Keratinocyte (primary cell): ENCODE measurements at regions not wholly inside any gene's neighbourhood (a gene's known extent, or its start where the extent isn't known, plus 50 kb on each side); places are given as distances from the start of the nearest gene placed in this dataset.

Experiments used
- DNase-seq: peaks from one replicate; pipeline ENCODE4 v3.0.0-alpha.2; 2011; ENCODE audit warnings: low read depth, missing footprints, low spot score
- FAIRE-seq: peaks from 2 replicates; lab custom pipeline; 2011; peaks lifted over from hg19 to GRCh38; lab: Jason Lieb, UNC
- H2AFZ ChIP-seq: 2 replicates; pipeline ENCODE4 v1.6.0; 2012; ENCODE audit warnings: low read length, control low read depth, inconsistent platforms; ENCODE audit not compliant: control insufficient read depth
- H3K27ac ChIP-seq: 2 replicates; pipeline ENCODE4 v1.5.1; 2011; ENCODE audit warnings: low read length; ENCODE audit not compliant: control insufficient read depth, insufficient read depth
- H3K27me3 ChIP-seq: 3 replicates; pipeline ENCODE4 v1.6.0; 2011; ENCODE audit warnings: low read length; ENCODE audit not compliant: control insufficient read depth, insufficient read depth; ENCODE audit errors: extremely low read depth
- H3K36me3 ChIP-seq, 2 experiments: 2 replicates in 1 of 2; 3 replicates in 1 of 2; pipeline ENCODE4 v1.5.1; 2011; ENCODE audit warnings: low read length in 2 of 2, mild to moderate bottlenecking in 1 of 2; ENCODE audit not compliant: control insufficient read depth in 2 of 2, insufficient read depth in 2 of 2; ENCODE audit errors: extremely low read depth in 1 of 2
- H3K4me1 ChIP-seq: 3 replicates; pipeline ENCODE4 v1.5.1; 2011; ENCODE audit warnings: low read length; ENCODE audit not compliant: control insufficient read depth, insufficient read depth; ENCODE audit errors: extremely low read depth
- H3K4me2 ChIP-seq: 3 replicates; pipeline ENCODE4 v1.6.0; 2011; ENCODE audit warnings: low read depth, low read length; ENCODE audit not compliant: control insufficient read depth, insufficient read depth; ENCODE audit errors: extremely low read depth
- H3K4me3 ChIP-seq, 3 experiments: fragments of 200-600 bp in 1 of 3; sonication (generic) in 1 of 3; 2 replicates in 2 of 3; 3 replicates in 1 of 3; pipeline ENCODE4 v1.5.1; 2011 to 2016; ENCODE audit warnings: low read length in 3 of 3, mild to moderate bottlenecking in 3 of 3, control low read depth in 2 of 3, inconsistent platforms in 1 of 3, low read depth in 1 of 3, mixed read lengths in 1 of 3, mixed run types in 1 of 3, moderate library complexity in 1 of 3; ENCODE audit not compliant: control insufficient read depth in 2 of 3, insufficient read depth in 2 of 3; ENCODE audit errors: extremely low read depth in 1 of 3
- H3K79me2 ChIP-seq: 2 replicates; pipeline ENCODE4 v1.6.0; 2012; ENCODE audit warnings: low read length; ENCODE audit not compliant: control insufficient read depth, insufficient read depth
- H3K9ac ChIP-seq: 3 replicates; pipeline ENCODE4 v1.6.0; 2011; ENCODE audit warnings: low read length; ENCODE audit not compliant: control insufficient read depth, insufficient read depth; ENCODE audit errors: extremely low read depth
- H3K9me1 ChIP-seq: 3 replicates; pipeline ENCODE4 v1.6.0; 2011; ENCODE audit warnings: low read length; ENCODE audit not compliant: control insufficient read depth, insufficient read depth; ENCODE audit errors: extremely low read depth
- H3K9me3 ChIP-seq: 2 replicates; pipeline ENCODE4 v1.5.1; 2012; ENCODE audit warnings: low read depth, low read length; ENCODE audit not compliant: control insufficient read depth
- H4K20me1 ChIP-seq: 3 replicates; pipeline ENCODE4 v1.6.0; 2011; ENCODE audit warnings: low read length; ENCODE audit not compliant: control insufficient read depth, insufficient read depth; ENCODE audit errors: extremely low read depth
- CTCF ChIP-seq, 3 experiments: IDR thresholded peaks in 1 of 3; conservative IDR thresholded peaks in 1 of 3; optimal IDR thresholded peaks in 1 of 3; 2 replicates in 2 of 3; 3 replicates in 1 of 3; pipeline versions ENCODE3 to v1.5.1; 2011; ENCODE audit warnings: low read length in 3 of 3, mild to moderate bottlenecking in 3 of 3, moderate library complexity in 2 of 3, control low read depth in 1 of 3, inconsistent platforms in 1 of 3; ENCODE audit not compliant: insufficient read depth in 2 of 3; ENCODE audit errors: extremely low read depth in 1 of 3
- EZH2 ChIP-seq: IDR thresholded peaks from one replicate; pipeline ENCODE4 v1.6.1; 2012; ENCODE audit warnings: inconsistent platforms, mild to moderate bottlenecking, low read length, moderate library complexity
- dilution Hi-C: fragments of 300-500 bp; cut with MboI; formaldehyde crosslinking; loops from one replicate; pipeline ENCODE4 v1.7.0; 2020; ENCODE audit warnings: low sequenced_read_pairs; ENCODE audit not compliant: extremely low pct_ligation_motif_present

- no peak overlapping the region for H3K4me3 ChIP-seq
- no peak for DNase-seq
- no peaks in the 10 kb centered on the region for H4K20me1 ChIP-seq
- dilution Hi-C loops: no loop called here
- H3K27ac ChIP-seq: no peak overlapping the region
- H3K4me1 ChIP-seq: no peaks in the 10 kb centered on the region
- no peaks in the 10 kb centered on the region for H3K36me3 ChIP-seq
- no peaks in the 10 kb centered on the region for H3K9me1 ChIP-seq
- H3K4me2 ChIP-seq: no peak overlapping the region
- FAIRE-seq: peak; percentile 88
- no peak overlapping the region for H2AFZ ChIP-seq
- no peaks in the 10 kb centered on the region for H3K79me2 ChIP-seq
- no peak overlapping the region for H3K9ac ChIP-seq
- no peak for TF ChIP-seq EZH2
- TF ChIP-seq CTCF (optimal IDR thresholded peaks at IDR 0.05 in 1 of 3, IDR thresholded peaks at IDR 0.05 in 1 of 3, conservative IDR thresholded peaks at IDR 0.05 in 1 of 3; ENCODE audit: extremely low read depth in 1 of 3, insufficient read depth in 2 of 3, low read length in 3 of 3): no peak
- no peaks in the 10 kb centered on the region for H3K9me3 ChIP-seq
- no peaks in the 10 kb centered on the region for H3K27me3 ChIP-seq
Observed at GRCh38 chr11:109071712-109072524, 350.1 kb upstream of the C11orf87 start.

- no peaks in the 10 kb centered on the region for H3K27me3 ChIP-seq
- no peaks in the 10 kb centered on the region for H4K20me1 ChIP-seq
- no peaks in the 10 kb centered on the region for H3K79me2 ChIP-seq
- no peak overlapping the region for H3K27ac ChIP-seq
- no peak overlapping the region for H3K4me2 ChIP-seq
- no peaks in the 10 kb centered on the region for H3K9me1 ChIP-seq
- DNase-seq (no peak), FAIRE-seq (no peak)
- H3K4me1 ChIP-seq: no peaks in the 10 kb centered on the region
- no peak overlapping the region for H3K4me3 ChIP-seq
- H3K9me3 ChIP-seq: no peaks in the 10 kb centered on the region
- H3K9ac ChIP-seq: no peak overlapping the region
- dilution Hi-C loops: no loop called here
- TF ChIP-seq CTCF (optimal IDR thresholded peaks at IDR 0.05 in 1 of 3, IDR thresholded peaks at IDR 0.05 in 1 of 3, conservative IDR thresholded peaks at IDR 0.05 in 1 of 3; ENCODE audit: extremely low read depth in 1 of 3, insufficient read depth in 2 of 3, low read length in 3 of 3) (no peak), EZH2 (no peak)
- no peaks in the 10 kb centered on the region for H3K36me3 ChIP-seq
- H2AFZ ChIP-seq: no peak overlapping the region
Observed at GRCh38 chr11:109073032-109073822, 348.8 kb upstream of the C11orf87 start.
